Stimulated activated CD8-positive, alpha-beta memory T cell treated with anti-CD3 and anti-CD28 coated beads, Interleukin-4, amount 100 ng/mL, for 4 hours (primary cell): ENCODE measurements at regions not wholly inside any gene's neighbourhood (a gene's known extent, or its start where the extent isn't known, plus 50 kb on each side); places are given as distances from the start of the nearest gene placed in this dataset.

Experiments used
- DNase-seq, 2 donors: peaks; one replicate each; pipeline ENCODE4 v3.0.0-alpha.2; 2020; ENCODE audit warnings: low read depth in 2 of 2, low spot score in 1 of 2

- no peak for DNase-seq
These were observed 436.5 kb downstream of the LMO4 start for GRCh38 chr1:87765057-87765680.

- DNase-seq, result no peak
These were observed 437.0 kb downstream of the LMO4 start for GRCh38 chr1:87765681-87766070.

- DNase-seq, result no peak
These were observed 438.1 kb downstream of the LMO4 start for GRCh38 chr1:87766737-87767136.

- DNase-seq, result no peak
These were observed 450.2 kb downstream of the LMO4 start for GRCh38 chr1:87778896-87779295.

GRCh38 chr1:87781554-87781953 is 452.9 kb downstream of the LMO4 start:
- no peak for DNase-seq

- DNase-seq, result no peak
These were observed 454.6 kb downstream of the LMO4 start for GRCh38 chr1:87783315-87783714.

- DNase-seq, result no peak
These were observed 456.7 kb downstream of the LMO4 start for GRCh38 chr1:87785386-87785785.

- no peak for DNase-seq
These were observed 457.5 kb downstream of the LMO4 start for GRCh38 chr1:87786229-87786628.

GRCh38 chr1:87786861-87787545 is 458.3 kb downstream of the LMO4 start:
- no peak for DNase-seq

- no peak for DNase-seq
These were observed 458.9 kb downstream of the LMO4 start for GRCh38 chr1:87787551-87787950.

- no peak for DNase-seq
These were observed 462.1 kb downstream of the LMO4 start for GRCh38 chr1:87790756-87791155.

GRCh38 chr1:87791931-87792740 is 463.5 kb downstream of the LMO4 start:
- no peak for DNase-seq

- no peak for DNase-seq
These were observed 466.3 kb downstream of the LMO4 start for GRCh38 chr1:87794788-87795614.

- no peak for DNase-seq
These were observed 467.1 kb downstream of the LMO4 start for GRCh38 chr1:87795615-87796337.

GRCh38 chr1:87796471-87796901 is 467.8 kb downstream of the LMO4 start:
- no peak for DNase-seq

- DNase-seq, result no peak
These were observed 470.8 kb downstream of the LMO4 start for GRCh38 chr1:87799451-87799850.

- DNase-seq, result no peak
These were observed 471.3 kb downstream of the LMO4 start for GRCh38 chr1:87800006-87800405.

- DNase-seq, result no peak
These were observed 474.7 kb downstream of the LMO4 start for GRCh38 chr1:87803375-87803774.

GRCh38 chr1:87804128-87804527 is 475.4 kb downstream of the LMO4 start:
- DNase-seq, result no peak

- DNase-seq, result no peak
These were observed 477.1 kb downstream of the LMO4 start for GRCh38 chr1:87805666-87806378.
